ENCODE measurements at regions not wholly inside any gene's neighbourhood (a gene's known extent, or its start where the extent isn't known, plus 50 kb on each side); places are given as distances from the start of the nearest gene placed in this dataset.

DNA sequence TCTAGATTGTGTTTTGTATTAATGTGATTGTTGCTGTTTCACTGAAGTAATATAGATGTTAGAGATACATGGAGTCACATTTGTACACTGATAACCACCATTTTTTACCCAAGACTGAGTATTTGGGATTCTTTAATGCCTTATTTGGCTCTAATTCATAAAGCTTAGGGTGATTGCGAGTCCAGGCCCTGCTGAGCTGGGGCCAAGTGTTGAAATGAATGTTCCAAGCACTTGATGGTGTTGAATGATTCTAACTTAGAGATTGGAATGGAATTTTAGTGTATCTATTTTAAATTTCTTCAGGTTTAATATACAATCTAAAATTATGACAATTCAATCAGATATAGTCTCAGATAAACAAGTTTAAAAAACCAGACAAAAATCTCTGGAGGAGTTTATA is 329.4 kb upstream of the SLC35B3 start:
- TF ChIP-seq, protein P1, sequence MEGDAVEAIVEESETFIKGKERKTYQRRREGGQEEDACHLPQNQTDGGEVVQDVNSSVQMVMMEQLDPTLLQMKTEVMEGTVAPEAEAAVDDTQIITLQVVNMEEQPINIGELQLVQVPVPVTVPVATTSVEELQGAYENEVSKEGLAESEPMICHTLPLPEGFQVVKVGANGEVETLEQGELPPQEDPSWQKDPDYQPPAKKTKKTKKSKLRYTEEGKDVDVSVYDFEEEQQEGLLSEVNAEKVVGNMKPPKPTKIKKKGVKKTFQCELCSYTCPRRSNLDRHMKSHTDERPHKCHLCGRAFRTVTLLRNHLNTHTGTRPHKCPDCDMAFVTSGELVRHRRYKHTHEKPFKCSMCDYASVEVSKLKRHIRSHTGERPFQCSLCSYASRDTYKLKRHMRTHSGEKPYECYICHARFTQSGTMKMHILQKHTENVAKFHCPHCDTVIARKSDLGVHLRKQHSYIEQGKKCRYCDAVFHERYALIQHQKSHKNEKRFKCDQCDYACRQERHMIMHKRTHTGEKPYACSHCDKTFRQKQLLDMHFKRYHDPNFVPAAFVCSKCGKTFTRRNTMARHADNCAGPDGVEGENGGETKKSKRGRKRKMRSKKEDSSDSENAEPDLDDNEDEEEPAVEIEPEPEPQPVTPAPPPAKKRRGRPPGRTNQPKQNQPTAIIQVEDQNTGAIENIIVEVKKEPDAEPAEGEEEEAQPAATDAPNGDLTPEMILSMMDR (IDR thresholded peaks at IDR 0.05; ENCODE audit: insufficient read depth, low read depth, low read length) = no peak
- TF ChIP-seq EZH2 (IDR thresholded peaks at IDR 0.05; ENCODE audit: insufficient read depth, low read length) = no peak
